ENCODE measurements at regions not wholly inside any gene's neighbourhood (a gene's known extent, or its start where the extent isn't known, plus 50 kb on each side); places are given as distances from the start of the nearest gene placed in this dataset.

DNA sequence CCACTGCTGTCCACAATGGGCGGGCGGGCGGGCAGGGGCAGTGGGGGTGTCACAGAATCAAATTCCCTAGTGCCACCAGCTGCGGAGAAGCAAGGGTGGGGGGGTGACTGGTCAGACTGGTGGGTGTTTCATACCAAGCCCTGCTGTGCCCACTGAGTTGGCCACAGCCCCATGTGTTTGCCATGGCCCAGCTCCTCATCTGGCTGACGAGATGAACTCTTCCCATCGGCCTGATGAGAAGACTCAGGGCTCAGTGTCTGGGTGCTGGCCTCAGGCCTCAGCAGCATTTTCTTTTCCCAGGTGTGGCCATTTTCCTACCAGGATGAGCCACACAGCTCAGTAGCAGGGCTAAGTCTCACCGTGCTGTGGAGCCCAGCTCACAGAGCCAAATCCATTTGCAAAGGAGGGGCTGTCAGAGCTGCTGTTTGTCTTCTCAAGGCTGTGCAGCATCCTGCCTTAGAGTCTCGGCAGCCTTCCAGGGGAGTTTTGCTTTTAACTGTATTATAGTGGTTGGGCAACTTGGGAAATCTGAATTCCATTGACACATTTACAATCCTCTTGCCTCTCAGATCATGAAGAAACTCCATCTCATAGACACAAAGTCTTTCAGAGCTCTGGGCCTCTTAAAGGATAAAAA is 176.8 kb downstream of the ABHD5 start:
- DNase-seq: no peak

DNA sequence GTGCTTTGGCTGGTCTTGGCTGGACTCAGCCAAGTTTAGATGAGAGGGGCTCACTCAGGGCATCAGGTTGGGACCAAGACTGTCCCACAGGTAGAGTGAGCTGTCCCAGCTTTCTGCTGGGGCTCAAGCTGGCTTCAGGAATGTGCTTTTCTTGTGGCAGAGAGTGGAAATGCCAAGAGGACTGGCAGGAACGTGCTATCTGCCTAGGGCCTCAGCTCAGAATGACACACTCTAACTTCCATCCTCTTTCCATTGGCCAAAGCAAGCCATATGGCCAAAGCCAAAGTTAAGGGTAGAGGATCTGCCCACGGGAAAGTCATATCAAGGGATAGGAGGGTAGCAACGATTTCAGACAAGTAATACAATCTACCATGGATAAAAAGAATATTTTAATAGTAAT is 178.8 kb downstream of the ABHD5 start:
- no peak for DNase-seq

DNA sequence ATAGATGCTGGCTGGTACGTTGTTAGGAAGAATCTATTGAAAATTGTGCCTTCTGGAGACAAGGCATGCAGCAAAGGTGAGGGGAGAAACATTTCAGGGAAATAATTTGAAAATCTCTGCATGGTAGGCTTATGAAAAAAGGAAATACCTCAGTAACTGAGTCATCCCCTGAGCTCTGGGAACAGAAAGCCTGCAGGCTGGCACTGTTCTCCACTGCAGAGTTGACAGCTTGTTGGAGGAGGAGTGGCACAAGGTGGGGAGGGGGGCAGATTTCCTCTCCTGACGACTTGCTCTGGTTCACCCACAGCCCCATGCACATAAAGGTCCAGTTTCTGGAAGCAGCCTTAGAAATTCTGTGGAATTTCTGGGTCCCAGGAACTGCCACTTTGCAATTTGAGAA is 179.4 kb downstream of the ABHD5 start:
- no peak for DNase-seq

DNA sequence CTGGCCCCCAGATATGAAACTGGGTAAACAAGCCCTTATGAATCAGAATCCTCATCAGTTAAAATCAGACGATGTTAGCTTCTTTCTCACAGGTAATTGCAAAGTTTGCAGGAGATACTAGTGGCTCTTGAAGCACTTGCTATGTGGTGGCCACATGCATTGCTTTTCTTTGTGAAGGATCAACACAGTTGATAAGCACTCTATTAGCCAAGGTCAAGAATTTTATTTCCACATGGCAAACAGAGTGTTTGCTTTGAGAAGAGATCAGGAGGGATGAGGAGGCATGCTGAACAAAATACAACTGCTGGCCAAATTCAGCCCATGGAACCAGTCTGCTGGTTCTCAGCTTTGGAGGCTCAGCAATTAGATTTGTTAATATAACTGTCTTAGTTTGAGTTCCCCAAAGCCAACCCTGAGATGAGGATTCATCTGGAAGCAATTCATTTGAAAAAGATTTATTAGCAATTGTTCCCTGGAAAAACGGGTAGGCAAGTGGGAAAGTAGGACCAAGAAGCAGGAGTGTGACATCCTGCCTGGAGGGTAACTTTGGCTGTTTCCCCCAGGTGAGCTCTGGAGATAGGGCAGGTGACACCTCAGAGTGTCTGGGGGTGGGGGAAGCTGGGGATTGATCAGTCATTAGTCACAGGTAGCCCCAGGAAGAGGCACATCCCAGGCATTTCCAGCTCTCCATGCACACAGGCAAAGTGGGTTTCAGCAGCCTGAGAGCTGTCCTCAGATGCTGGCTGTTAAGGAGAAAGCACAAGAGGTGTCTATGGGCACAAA is 180.3 kb downstream of the ABHD5 start:
- no peak for DNase-seq

- no peak for DNase-seq
Measured at GRCh38 chr3:43871627-43872245, 181.0 kb downstream of the ABHD5 start.

- DNase-seq: no peak
Measured at GRCh38 chr3:43872301-43872700, 181.6 kb downstream of the ABHD5 start.

GRCh38 chr3:43872901-43873300 is 182.2 kb downstream of the ABHD5 start:
- no peak for DNase-seq

- DNase-seq: no peak
Measured at GRCh38 chr3:43873723-43874122, 183.0 kb downstream of the ABHD5 start.

- DNase-seq: no peak
Measured at GRCh38 chr3:43874290-43874689, 183.6 kb downstream of the ABHD5 start.

DNA sequence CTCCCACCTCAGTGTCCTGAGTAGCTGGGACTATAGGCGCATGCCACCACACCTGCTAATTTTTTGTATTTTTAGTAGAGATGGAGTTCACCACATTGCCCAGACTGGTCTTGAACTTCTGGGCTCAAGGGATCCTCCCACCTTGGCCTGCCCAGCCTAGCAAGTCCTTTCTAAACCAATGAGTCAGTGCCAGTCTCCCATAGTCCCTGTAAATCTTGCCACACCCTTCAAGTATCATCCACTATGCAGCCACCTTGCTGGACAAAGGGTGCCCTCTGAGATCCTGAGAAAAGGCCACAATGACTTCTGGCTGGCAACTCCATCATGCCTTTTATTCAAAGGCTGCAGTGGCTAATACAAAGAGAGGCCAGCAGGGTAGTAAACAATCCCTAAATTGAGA is 184.0 kb downstream of the ABHD5 start:
- no peak for DNase-seq

GRCh38 chr3:43876648-43877047 is 185.9 kb downstream of the ABHD5 start:
- no peak for DNase-seq

- no peak for DNase-seq
Measured at GRCh38 chr3:43879166-43879565, 188.4 kb downstream of the ABHD5 start.

- DNase-seq: no peak
Measured at GRCh38 chr3:43882976-43883680, 192.4 kb downstream of the ABHD5 start.

- DNase-seq: no peak
Measured at GRCh38 chr3:43883729-43884396, 193.1 kb downstream of the ABHD5 start.

- no peak for DNase-seq
Measured at GRCh38 chr3:43884581-43884980, 193.8 kb downstream of the ABHD5 start.

- no peak for DNase-seq
Measured at GRCh38 chr3:43885908-43886618, 195.3 kb downstream of the ABHD5 start.

GRCh38 chr3:43892061-43892460 is 201.3 kb downstream of the ABHD5 start:
- no peak for DNase-seq

DNA sequence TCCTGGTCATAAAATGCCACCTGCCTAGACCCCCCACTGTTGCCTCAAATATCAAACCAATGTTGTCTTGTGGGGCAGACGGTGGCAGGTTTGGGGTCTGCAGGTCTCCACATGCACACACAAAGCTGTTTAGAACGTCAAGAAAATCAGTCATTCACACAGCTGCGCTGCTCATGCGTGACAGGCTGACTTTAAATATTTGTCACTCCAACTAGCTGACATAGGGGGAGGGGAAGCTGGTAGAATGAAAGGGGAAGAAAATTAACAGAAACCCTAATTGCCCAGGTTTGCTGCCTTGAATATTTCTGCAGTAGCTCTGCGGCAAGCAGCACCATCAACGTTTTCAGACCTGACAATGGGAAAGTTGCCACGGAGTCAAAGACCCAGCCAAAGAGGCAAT is 201.8 kb downstream of the ABHD5 start:
- peak; percentile 45 for DNase-seq

DNA sequence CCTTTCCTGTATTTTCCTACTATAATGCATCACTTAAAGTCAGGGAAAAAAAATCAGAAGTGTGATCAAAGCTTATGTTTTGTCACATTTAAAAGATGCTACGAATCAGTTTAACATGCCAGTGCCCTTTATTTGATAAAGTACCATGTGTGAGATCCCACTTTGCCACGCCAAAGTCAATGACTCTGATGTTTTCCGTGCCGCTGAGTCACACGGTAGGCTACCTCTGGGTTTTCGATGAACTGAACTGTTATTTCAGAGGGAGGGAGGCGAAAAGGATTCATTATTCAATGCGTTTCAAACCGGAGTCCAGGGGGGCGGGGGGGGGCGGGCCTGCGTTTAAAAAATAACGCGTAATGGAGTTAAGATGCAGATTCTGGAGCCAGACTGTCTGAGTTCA is 203.0 kb downstream of the ABHD5 start:
- no peak for DNase-seq

- DNase-seq: no peak
Measured at GRCh38 chr3:43894176-43895049, 203.7 kb downstream of the ABHD5 start.

DNA sequence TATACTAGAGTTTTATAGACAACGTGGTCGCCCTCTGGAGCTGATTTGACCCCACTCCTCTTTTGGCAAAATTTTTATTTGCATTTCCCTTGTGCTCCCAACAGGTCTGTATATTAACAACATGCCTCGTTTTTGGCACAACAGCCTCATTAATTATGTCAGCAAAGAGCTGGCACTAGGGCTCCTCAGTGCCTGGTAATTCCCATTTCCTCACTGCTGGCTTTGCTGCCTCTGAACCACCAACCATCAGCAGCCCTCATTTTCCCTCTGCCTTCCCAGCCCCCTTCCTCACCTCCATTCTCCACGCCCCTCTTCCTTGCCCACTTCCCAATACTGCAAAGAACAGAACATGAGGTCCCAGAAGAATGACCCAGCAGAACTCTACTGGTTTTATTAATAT is 204.8 kb downstream of the ABHD5 start:
- DNase-seq: no peak

Measured in MV-4-11 (cell line).